ENCODE measurements at regions not wholly inside any gene's neighbourhood (a gene's known extent, or its start where the extent isn't known, plus 50 kb on each side); places are given as distances from the start of the nearest gene placed in this dataset.

DNA sequence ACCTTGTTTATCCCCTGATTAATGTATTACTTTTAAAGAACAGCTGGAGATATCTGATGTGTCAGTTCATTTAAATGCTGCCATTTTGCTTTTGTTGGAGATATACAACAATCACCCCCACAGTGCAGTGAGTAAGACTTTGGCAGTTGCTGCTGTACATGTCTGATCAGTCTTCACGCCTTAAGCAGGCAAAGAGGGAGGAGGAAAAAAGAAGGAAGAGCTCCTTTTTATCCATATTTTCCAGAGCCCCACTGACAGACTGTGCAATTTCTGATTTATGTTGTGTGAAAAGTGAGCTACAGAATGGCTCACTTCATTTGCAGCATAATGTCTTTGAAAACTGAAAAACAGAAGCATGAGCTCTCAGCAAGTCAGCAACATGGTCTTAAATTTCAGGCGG is 319.7 kb upstream of the LRIG3 start (continued):
- no peak for TF ChIP-seq CEBPZ (IDR thresholded peaks at IDR 0.05; ENCODE audit: low read depth, low read length)
- TF ChIP-seq SPI1 (IDR thresholded peaks at IDR 0.05; ENCODE audit: borderline replicate concordance, insufficient read depth, low read depth, low read length), result no peak

DNA sequence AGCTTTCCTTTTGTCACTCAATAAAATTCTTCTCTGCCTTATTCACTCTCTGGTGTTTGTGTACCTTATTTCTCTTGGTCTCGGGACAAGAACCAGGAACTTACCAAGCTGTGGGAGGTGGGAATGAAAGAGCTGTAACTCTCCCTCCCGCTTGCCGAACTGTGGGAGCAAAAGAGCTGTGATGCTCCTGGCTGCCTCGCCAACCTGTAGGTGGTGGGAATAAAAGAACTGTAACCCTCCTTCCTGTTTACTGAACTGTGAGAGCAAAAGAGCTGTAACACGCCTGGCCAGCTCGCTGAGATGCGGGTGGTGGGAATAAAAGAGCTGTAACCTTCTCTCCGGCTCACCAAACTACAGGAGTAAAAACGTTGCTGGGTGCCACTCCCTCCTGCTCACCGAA is 314.1 kb upstream of the LRIG3 start:
- Histone ChIP-seq H3K9me3 (replicated peaks; ENCODE audit: control insufficient read depth, insufficient read depth, low read length) (no peaks in the 10 kb centered on the region), H4K20me1 (ENCODE audit: control insufficient read depth, insufficient read depth) (no peaks in the 10 kb centered on the region), H3K27me3 (replicated peaks in 1 of 2; ENCODE audit: control insufficient read depth in 2 of 2, insufficient read depth in 2 of 2, low read length in 1 of 2) (no peaks in the 10 kb centered on the region), H2AFZ (ENCODE audit: control insufficient read depth, low read depth, low read length) (no peak overlapping the region), H3K4me2 (ENCODE audit: control insufficient read depth, insufficient read depth) (no peak overlapping the region), H3K27ac (ENCODE audit: control insufficient read depth, insufficient read depth) (no peak overlapping the region), H3K4me1 (ENCODE audit: control insufficient read depth, insufficient read depth, low read length) (no peaks in the 10 kb centered on the region), H3K9ac (ENCODE audit: control insufficient read depth, insufficient read depth, low read length) (no peak overlapping the region), H3K4me3 (no peak overlapping the region), H3K36me3 (ENCODE audit: control insufficient read depth in 2 of 2, insufficient read depth in 2 of 2, low read length in 1 of 2) (no peaks in the 10 kb centered on the region), H3K79me2 (ENCODE audit: control insufficient read depth, insufficient read depth, low read length) (no peaks in the 10 kb centered on the region)
- in situ Hi-C loops (cut with MboI) (no loop called here), intact Hi-C loops (cut with micrococcal nuclease; ENCODE audit: unreplicated experiment) (no loop called here)
- ChIA-PET SMC1A (ENCODE audit: uncharacterized antibody, unreplicated experiment) (no interaction called here), RAD21 (ENCODE audit: unreplicated experiment) (no interaction called here), CTCF (no interaction called here), POLR2A (no interaction called here)
- DNase-seq (ENCODE audit: low read depth, low spot score), result no peak
- 41% methylated on average over 10 of the region's 10 CpGs for WGBS (ENCODE audit: insufficient coverage, insufficient replicate concordance, low lambda C conversion rate, missing lambda C conversion rate)
- ATAC-seq, result no peak
- FAIRE-seq, result no peak
- BruUV-seq (replicated peaks), result no TSS peak
- TF ChIP-seq ASH2L (IDR thresholded peaks at IDR 0.05; ENCODE audit: borderline replicate concordance, low read depth) (no peak), NR2C2 (IDR thresholded peaks at IDR 0.05; ENCODE audit: borderline replicate concordance, control insufficient read depth, insufficient read length, low read depth) (no peak), IKZF2 (IDR thresholded peaks at IDR 0.05) (no peak), CHD2 (IDR thresholded peaks at IDR 0.05; ENCODE audit: borderline replicate concordance, low read depth, low read length) (no peak), RAD21 (IDR thresholded peaks at IDR 0.05; ENCODE audit: insufficient read depth, low read depth, low read length) (no peak)
- TF ChIP-seq, protein P1, sequence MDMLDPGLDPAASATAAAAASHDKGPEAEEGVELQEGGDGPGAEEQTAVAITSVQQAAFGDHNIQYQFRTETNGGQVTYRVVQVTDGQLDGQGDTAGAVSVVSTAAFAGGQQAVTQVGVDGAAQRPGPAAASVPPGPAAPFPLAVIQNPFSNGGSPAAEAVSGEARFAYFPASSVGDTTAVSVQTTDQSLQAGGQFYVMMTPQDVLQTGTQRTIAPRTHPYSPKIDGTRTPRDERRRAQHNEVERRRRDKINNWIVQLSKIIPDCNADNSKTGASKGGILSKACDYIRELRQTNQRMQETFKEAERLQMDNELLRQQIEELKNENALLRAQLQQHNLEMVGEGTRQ (IDR thresholded peaks at IDR 0.05; ENCODE audit: borderline replicate concordance, low read depth, low read length), result no peak
- TF ChIP-seq, protein P2, sequence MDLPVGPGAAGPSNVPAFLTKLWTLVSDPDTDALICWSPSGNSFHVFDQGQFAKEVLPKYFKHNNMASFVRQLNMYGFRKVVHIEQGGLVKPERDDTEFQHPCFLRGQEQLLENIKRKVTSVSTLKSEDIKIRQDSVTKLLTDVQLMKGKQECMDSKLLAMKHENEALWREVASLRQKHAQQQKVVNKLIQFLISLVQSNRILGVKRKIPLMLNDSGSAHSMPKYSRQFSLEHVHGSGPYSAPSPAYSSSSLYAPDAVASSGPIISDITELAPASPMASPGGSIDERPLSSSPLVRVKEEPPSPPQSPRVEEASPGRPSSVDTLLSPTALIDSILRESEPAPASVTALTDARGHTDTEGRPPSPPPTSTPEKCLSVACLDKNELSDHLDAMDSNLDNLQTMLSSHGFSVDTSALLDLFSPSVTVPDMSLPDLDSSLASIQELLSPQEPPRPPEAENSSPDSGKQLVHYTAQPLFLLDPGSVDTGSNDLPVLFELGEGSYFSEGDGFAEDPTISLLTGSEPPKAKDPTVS (IDR thresholded peaks at IDR 0.05; ENCODE audit: low read depth, low read length), result no peak
- TF ChIP-seq, protein P3, sequence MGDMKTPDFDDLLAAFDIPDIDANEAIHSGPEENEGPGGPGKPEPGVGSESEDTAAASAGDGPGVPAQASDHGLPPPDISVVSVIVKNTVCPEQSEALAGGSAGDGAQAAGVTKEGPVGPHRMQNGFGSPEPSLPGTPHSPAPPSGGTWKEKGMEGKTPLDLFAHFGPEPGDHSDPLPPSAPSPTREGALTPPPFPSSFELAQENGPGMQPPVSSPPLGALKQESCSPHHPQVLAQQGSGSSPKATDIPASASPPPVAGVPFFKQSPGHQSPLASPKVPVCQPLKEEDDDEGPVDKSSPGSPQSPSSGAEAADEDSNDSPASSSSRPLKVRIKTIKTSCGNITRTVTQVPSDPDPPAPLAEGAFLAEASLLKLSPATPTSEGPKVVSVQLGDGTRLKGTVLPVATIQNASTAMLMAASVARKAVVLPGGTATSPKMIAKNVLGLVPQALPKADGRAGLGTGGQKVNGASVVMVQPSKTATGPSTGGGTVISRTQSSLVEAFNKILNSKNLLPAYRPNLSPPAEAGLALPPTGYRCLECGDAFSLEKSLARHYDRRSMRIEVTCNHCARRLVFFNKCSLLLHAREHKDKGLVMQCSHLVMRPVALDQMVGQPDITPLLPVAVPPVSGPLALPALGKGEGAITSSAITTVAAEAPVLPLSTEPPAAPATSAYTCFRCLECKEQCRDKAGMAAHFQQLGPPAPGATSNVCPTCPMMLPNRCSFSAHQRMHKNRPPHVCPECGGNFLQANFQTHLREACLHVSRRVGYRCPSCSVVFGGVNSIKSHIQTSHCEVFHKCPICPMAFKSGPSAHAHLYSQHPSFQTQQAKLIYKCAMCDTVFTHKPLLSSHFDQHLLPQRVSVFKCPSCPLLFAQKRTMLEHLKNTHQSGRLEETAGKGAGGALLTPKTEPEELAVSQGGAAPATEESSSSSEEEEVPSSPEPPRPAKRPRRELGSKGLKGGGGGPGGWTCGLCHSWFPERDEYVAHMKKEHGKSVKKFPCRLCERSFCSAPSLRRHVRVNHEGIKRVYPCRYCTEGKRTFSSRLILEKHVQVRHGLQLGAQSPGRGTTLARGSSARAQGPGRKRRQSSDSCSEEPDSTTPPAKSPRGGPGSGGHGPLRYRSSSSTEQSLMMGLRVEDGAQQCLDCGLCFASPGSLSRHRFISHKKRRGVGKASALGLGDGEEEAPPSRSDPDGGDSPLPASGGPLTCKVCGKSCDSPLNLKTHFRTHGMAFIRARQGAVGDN (IDR thresholded peaks at IDR 0.05), result no peak

All from GM12878 (cell line).